ENCODE measurements at regions not wholly inside any gene's neighbourhood (a gene's known extent, or its start where the extent isn't known, plus 50 kb on each side); places are given as distances from the start of the nearest gene placed in this dataset.

- H3K27me3 ChIP-seq (ENCODE audit: low read length) = no peaks in the 10 kb centered on the region
- no peaks in the 10 kb centered on the region for H3K36me3 ChIP-seq (ENCODE audit: low read depth, low read length)
- no peaks in the 10 kb centered on the region for H3K79me2 ChIP-seq (ENCODE audit: low read length)
- ChIA-PET POLR2A (ENCODE audit: unreplicated experiment) (interaction anchor here (0.7 kb wide), 1 partner anchor 395 kb away, joined by 3 read pairs; no protein-coding TSS in a partner anchor), CTCF (no interaction called here)
- H3K9ac ChIP-seq (ENCODE audit: low read length) = no peak overlapping the region
- TF ChIP-seq EZH2phosphoT487 (IDR thresholded peaks at IDR 0.05; ENCODE audit: borderline replicate concordance, low read length) = no peak
- no peak for TF ChIP-seq CTCF (conservative IDR thresholded peaks at IDR 0.05; ENCODE audit: low read depth, low read length)
- no peak for TF ChIP-seq EZH2 (IDR thresholded peaks at IDR 0.05; ENCODE audit: low read length, unreplicated experiment)
- no peak for DNase-seq
- H3K9me2 ChIP-seq (replicated peaks; ENCODE audit: low read length) = no peaks in the 10 kb centered on the region
- intact Hi-C loops (cut with micrococcal nuclease) = no loop called here
- H2AFZ ChIP-seq (ENCODE audit: low read length) = no peak overlapping the region
- no peaks in the 10 kb centered on the region for H3F3A ChIP-seq (ENCODE audit: low read length, unreplicated experiment)
- no peaks in the 10 kb centered on the region for H3K9me3 ChIP-seq (ENCODE audit: low read length)
- no peak overlapping the region for H3K4me2 ChIP-seq (ENCODE audit: low read length)
- ATAC-seq = no peak
- no peaks in the 10 kb centered on the region for H4K20me1 ChIP-seq (ENCODE audit: low read length)
- H3K4me3 ChIP-seq (ENCODE audit: low read length) = no peak overlapping the region
- BruUV-seq (replicated peaks) = no TSS peak
- H3K27ac ChIP-seq (ENCODE audit: low read length) = no peak overlapping the region
- H3K4me1 ChIP-seq (ENCODE audit: insufficient read depth, low read length) = no peaks in the 10 kb centered on the region
Measured at GRCh38 chr10:61299841-61300240, 153.3 kb downstream of the TMEM26 start.

- Histone ChIP-seq H3K27me3 (ENCODE audit: low read length) (no peaks in the 10 kb centered on the region), H3K79me2 (ENCODE audit: low read length) (no peaks in the 10 kb centered on the region), H3K9me3 (ENCODE audit: low read length) (no peaks in the 10 kb centered on the region), H3K4me2 (ENCODE audit: low read length) (no peak overlapping the region), H2AFZ (ENCODE audit: low read length) (no peak overlapping the region), H3K27ac (ENCODE audit: low read length) (no peak overlapping the region), H3K9ac (ENCODE audit: low read length) (no peak overlapping the region), H3F3A (ENCODE audit: low read length, unreplicated experiment) (no peaks in the 10 kb centered on the region), H3K4me3 (ENCODE audit: low read length) (no peak overlapping the region), H3K9me2 (replicated peaks; ENCODE audit: low read length) (no peaks in the 10 kb centered on the region), H4K20me1 (ENCODE audit: low read length) (no peaks in the 10 kb centered on the region), H3K36me3 (ENCODE audit: low read depth, low read length) (no peaks in the 10 kb centered on the region), H3K4me1 (ENCODE audit: insufficient read depth, low read length) (no peaks in the 10 kb centered on the region)
- TF ChIP-seq CTCF (conservative IDR thresholded peaks at IDR 0.05; ENCODE audit: low read depth, low read length) (no peak), EZH2phosphoT487 (IDR thresholded peaks at IDR 0.05; ENCODE audit: borderline replicate concordance, low read length) (no peak), EZH2 (IDR thresholded peaks at IDR 0.05; ENCODE audit: low read length, unreplicated experiment) (no peak)
- ChIA-PET CTCF (no interaction called here), POLR2A (ENCODE audit: unreplicated experiment) (interaction anchor here (0.7 kb wide), 1 partner anchor 395 kb away, joined by 3 read pairs; no protein-coding TSS in a partner anchor)
- intact Hi-C loops (cut with micrococcal nuclease) = no loop called here
- DNase-seq (no peak), ATAC-seq (no peak)
- no TSS peak for BruUV-seq (replicated peaks)
Measured at GRCh38 chr10:61299156-61299555, 154.0 kb downstream of the TMEM26 start.

- no peaks in the 10 kb centered on the region for H3K27me3 ChIP-seq (ENCODE audit: low read length)
- no peaks in the 10 kb centered on the region for H3K4me1 ChIP-seq (ENCODE audit: insufficient read depth, low read length)
- no peaks in the 10 kb centered on the region for H3K36me3 ChIP-seq (ENCODE audit: low read depth, low read length)
- no peak overlapping the region for H2AFZ ChIP-seq (ENCODE audit: low read length)
- ATAC-seq (no peak), DNase-seq (no peak)
- H3K4me2 ChIP-seq (ENCODE audit: low read length) = no peak overlapping the region
- ChIA-PET POLR2A (ENCODE audit: unreplicated experiment) (no interaction called here), CTCF (no interaction called here)
- no TSS peak for BruUV-seq (replicated peaks)
- H3F3A ChIP-seq (ENCODE audit: low read length, unreplicated experiment) = no peaks in the 10 kb centered on the region
- H3K9ac ChIP-seq (ENCODE audit: low read length) = no peak overlapping the region
- H4K20me1 ChIP-seq (ENCODE audit: low read length) = no peaks in the 10 kb centered on the region
- no peak overlapping the region for H3K27ac ChIP-seq (ENCODE audit: low read length)
- intact Hi-C loops (cut with micrococcal nuclease) = no loop called here
- no peaks in the 10 kb centered on the region for H3K9me3 ChIP-seq (ENCODE audit: low read length)
- no peaks in the 10 kb centered on the region for H3K9me2 ChIP-seq (replicated peaks; ENCODE audit: low read length)
- TF ChIP-seq EZH2phosphoT487 (IDR thresholded peaks at IDR 0.05; ENCODE audit: borderline replicate concordance, low read length) (no peak), CTCF (conservative IDR thresholded peaks at IDR 0.05; ENCODE audit: low read depth, low read length) (no peak), EZH2 (IDR thresholded peaks at IDR 0.05; ENCODE audit: low read length, unreplicated experiment) (no peak)
- no peaks in the 10 kb centered on the region for H3K79me2 ChIP-seq (ENCODE audit: low read length)
- H3K4me3 ChIP-seq (ENCODE audit: low read length) = no peak overlapping the region
Measured at GRCh38 chr10:61298194-61298593, 155.0 kb downstream of the TMEM26 start.
